GM19035 (cell line): ENCODE measurements at regions not wholly inside any gene's neighbourhood (a gene's known extent, or its start where the extent isn't known, plus 50 kb on each side); places are given as distances from the start of the nearest gene placed in this dataset.
"Not testable (repeated sequence)": the region's sequence is repeated elsewhere in the genome, so short reads cannot be mapped to it uniquely, and the experiment has no call there.

Experiments
- ATAC-seq: cut with Tn5 transposase; IDR thresholded peaks from one replicate; pipeline ENCODE4 v1.9.1; 2021; ENCODE audit not compliant: unreplicated experiment

GRCh38 chr10:61052469-61053205 lies 108.7 kb upstream of the RHOBTB1 start:
- no peak for ATAC-seq

GRCh38 chr10:61051344-61051743 lies 107.4 kb upstream of the RHOBTB1 start:
- no peak for ATAC-seq

- no peak for ATAC-seq
Observed at GRCh38 chr10:61050120-61050745, 106.2 kb upstream of the RHOBTB1 start.

- ATAC-seq: no peak
Observed at GRCh38 chr10:61049386-61049785, 105.4 kb upstream of the RHOBTB1 start.

GRCh38 chr10:61047788-61048560 lies 104.0 kb upstream of the RHOBTB1 start:
- ATAC-seq: no peak

GRCh38 chr10:61047081-61047480 lies 103.1 kb upstream of the RHOBTB1 start:
- ATAC-seq: no peak

DNA sequence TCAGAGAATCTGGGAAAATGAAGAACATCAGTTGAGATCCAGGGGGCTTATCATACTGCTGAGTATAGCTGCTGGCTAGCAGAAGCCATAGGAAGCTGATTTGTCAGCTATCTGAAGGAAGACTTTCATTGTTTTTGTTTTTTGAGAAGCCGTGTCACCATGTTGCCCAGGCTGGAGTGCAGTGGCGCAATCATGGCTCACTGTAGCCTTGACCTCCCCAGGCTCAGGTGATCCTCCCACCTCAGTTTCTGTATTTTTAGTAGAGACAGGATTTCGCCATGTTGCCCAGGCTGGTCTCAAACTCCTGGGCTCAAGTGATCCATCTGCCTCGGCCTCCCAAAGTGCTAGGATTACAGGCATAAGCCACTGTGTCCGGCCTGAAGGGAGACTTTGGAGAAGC lies 101.5 kb upstream of the RHOBTB1 start:
- not testable (repeated sequence) for ATAC-seq

- no peak for ATAC-seq
Observed at GRCh38 chr10:61042533-61042932, 98.5 kb upstream of the RHOBTB1 start.

GRCh38 chr10:61040399-61041016 lies 96.5 kb upstream of the RHOBTB1 start:
- no peak for ATAC-seq

DNA sequence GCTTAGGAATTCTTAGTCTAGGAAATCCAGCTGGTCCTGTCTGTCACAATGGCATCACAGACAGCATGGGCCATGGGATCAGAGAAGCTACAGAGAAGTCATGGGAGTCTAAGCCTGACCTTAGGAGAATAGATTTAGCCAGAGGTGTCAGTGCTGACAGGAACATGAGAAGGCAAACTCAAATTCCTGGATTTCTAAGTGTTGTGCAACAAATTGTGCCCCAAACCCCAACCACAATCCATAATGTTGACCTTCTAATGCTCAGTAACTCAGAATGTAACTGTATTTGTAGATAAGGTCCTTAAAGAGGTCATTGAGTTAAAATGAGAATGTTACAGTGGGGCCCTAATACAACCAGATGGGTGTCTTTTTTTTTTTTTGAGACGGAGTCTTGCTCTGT lies 95.9 kb upstream of the RHOBTB1 start:
- no peak for ATAC-seq

GRCh38 chr10:61037261-61037830 lies 93.4 kb upstream of the RHOBTB1 start:
- ATAC-seq: not testable (repeated sequence)

- not testable (repeated sequence) for ATAC-seq
Observed at GRCh38 chr10:61036148-61036547, 92.2 kb upstream of the RHOBTB1 start.

- ATAC-seq: no peak
Observed at GRCh38 chr10:61031341-61031740, 87.4 kb upstream of the RHOBTB1 start.

DNA sequence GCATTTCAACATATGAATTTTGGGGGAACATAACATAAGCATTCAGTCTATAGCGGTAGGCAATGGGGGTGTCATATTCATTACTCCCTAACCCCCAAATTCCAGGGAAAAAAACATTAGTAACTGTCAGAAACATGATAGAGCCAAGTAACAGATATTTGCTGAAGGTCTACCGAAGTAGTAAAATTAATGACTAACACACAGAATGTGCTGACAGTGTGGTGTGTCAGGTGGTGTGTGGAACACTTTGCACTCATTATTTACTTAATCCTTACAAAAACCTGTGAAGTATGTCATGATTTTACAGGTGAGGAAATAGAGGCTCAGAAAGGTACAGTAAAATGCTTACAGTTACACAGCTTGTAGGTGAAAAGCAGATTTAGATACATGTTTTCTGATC lies 85.4 kb upstream of the RHOBTB1 start:
- ATAC-seq: no peak

DNA sequence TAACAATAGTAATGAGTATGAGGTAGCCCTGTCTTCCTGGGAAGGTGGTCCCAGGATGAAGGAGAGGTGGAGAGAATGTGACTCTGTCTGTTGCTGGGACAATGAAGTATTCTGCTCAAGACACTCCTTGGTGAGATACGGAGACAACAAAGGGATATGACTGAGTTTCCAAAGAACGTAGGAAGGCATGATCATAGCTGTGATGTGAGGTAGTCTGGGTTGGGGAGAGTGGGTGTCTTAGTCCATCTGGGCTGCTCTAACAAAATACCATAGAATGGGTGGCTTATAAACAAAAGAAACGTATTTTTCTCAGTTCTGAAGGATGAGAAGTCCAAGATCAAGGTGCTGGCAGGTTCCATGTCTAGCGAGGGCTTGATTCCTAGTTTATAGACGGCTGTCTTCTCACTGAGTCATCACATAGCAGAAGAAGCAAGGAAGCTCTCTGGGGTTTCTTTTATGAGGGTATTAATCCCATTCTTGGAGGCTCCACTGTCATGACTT lies 84.9 kb upstream of the RHOBTB1 start:
- no peak for ATAC-seq

GRCh38 chr10:61024856-61025201 lies 80.8 kb upstream of the RHOBTB1 start:
- ATAC-seq: no peak

DNA sequence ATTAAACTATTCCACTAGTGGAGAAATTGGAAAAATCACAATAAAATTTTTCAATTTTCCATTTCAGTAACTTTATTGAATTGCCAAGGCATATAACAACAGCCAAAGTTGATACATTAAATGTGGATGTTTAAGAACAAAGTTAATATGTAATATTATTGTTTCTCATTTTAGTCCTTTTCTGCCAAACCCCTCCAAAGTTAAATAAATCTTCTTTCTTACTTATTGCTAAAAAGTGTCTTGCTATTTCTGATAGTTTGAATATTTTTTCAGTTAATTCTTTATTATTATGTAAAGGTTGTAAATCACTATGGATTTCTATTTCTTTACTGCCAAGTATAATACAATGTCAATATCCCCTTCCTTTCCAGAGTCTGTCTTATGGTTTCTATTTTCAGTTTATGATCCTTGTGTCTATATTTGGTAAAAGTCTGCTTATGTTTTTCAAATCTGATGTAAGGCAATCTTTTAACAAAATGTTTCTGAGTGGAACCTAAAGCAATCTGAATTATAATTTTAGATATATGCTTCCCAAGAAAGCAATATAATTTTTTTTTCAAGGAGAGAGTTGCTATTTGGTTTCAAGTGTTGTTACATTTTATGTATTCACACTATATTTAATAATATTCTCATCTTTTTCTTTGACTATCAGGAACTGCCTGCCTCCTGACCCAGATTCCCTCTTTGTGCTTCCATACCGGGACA lies 80.3 kb upstream of the RHOBTB1 start:
- ATAC-seq: no peak

- ATAC-seq: no peak
Observed at GRCh38 chr10:61023053-61023452, 79.1 kb upstream of the RHOBTB1 start.

GRCh38 chr10:61021926-61022325 lies 77.9 kb upstream of the RHOBTB1 start:
- ATAC-seq: no peak

GRCh38 chr10:61020420-61021158 lies 76.6 kb upstream of the RHOBTB1 start:
- no peak for ATAC-seq
